Adipocyte (in vitro differentiated cells): ENCODE measurements at regions not wholly inside any gene's neighbourhood (a gene's known extent, or its start where the extent isn't known, plus 50 kb on each side); places are given as distances from the start of the nearest gene placed in this dataset.
"Not testable (repeated sequence)": the region's sequence is repeated elsewhere in the genome, so short reads cannot be mapped to it uniquely, and the experiment has no call there.

ENCODE experiments used
- DNase-seq: peaks from one replicate; pipeline ENCODE4 v3.0.0-alpha.2; 2015; ENCODE audit warnings: low read depth
- H3K27me3 ChIP-seq: replicated peaks from 2 replicates; pipeline ENCODE4 v1.7.0; 2013; ENCODE audit warnings: mild to moderate bottlenecking, low read length, moderate library complexity; ENCODE audit not compliant: control insufficient read depth, insufficient read depth
- H3K36me3 ChIP-seq: 2 replicates; pipeline ENCODE4 v1.7.0; 2013; ENCODE audit warnings: low read length, mild to moderate bottlenecking, moderate library complexity; ENCODE audit not compliant: control insufficient read depth, insufficient read depth, severe bottlenecking
- H3K4me1 ChIP-seq: 2 replicates; pipeline ENCODE4 v1.7.0; 2013; ENCODE audit warnings: mild to moderate bottlenecking, low read length, moderate library complexity; ENCODE audit not compliant: control insufficient read depth, insufficient read depth
- H3K4me3 ChIP-seq: 2 replicates; pipeline ENCODE4 v1.7.0; 2013; ENCODE audit warnings: mild to moderate bottlenecking, low read length, moderate library complexity
- H3K9ac ChIP-seq: 2 replicates; pipeline ENCODE4 v1.7.0; 2013; ENCODE audit warnings: mild to moderate bottlenecking, low read length, moderate library complexity
- H3K9me3 ChIP-seq: 2 replicates; pipeline ENCODE4 v1.7.0; 2013; ENCODE audit warnings: mild to moderate bottlenecking, low read length, moderate library complexity; ENCODE audit not compliant: control insufficient read depth

DNA sequence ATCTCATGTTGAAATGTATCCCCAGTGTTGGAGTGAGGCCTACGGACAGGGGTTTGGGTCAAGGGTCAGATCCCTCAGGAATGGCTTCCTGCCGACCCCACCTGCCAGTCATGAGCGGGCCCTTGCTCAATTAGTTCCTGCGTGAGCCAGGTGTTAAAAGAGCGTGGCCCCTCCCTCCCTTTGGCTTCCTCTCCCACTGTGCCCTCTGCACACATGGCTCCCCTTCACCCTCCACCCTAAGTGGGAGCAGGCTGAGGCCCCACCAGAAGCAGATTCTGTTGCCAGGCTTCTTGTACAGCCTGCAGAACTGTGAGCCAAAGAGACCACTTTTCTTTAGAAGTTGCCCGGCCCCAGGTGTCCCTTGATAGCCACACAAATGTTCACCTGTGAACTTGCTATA lies 193.3 kb downstream of the NPIPB11 start:
- not testable (repeated sequence) for DNase-seq, H3K27me3 ChIP-seq, H3K9ac ChIP-seq, H3K4me3 ChIP-seq, H3K36me3 ChIP-seq, H3K4me1 ChIP-seq, H3K9me3 ChIP-seq

DNA sequence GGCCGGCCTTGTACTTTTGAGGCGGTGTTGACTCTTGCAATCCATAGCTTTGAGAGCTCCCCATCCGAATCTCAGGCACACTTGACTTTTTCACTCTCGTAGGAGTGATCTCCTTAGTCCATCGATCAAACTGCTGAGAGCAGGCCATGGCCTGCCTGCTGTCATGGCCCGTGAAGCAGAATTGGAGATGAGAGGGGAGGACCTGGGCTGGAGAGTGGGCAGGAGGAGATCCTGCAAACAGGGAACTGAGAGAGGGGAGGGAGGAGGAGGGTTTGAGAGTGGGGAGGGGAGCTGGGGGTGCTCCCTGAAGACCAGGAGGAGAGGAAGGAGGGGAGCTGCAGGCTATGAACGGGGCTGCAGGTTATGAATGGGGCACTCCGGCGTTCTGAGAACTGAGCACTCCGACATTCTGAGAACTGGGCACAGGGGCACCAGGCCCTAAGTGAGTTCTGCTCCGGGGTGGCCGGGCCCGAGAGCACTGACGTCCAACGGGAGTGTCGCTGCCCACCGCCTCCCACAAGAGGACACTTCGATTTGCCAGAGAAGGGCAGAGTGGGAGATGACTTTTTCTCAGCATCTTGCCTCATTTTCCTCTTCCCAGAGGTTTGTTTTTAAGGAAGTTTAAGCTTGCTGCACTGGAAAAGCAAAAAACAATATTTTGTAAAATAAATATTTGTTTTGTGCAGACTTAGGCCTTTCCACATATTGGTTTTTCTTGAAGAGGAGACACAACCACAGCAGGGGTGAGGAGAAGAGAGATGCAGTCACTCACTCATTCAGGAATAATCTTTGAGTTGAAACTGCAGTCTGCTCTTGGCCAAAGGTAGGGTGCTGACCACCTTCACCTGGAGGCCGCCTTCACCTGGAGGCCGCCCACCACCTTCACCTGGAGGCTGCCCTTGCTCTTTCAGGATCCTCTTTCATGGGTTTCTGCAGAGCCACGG lies 194.2 kb downstream of the NPIPB11 start:
- DNase-seq, H3K9me3 ChIP-seq, H3K4me3 ChIP-seq, H3K9ac ChIP-seq, H3K27me3 ChIP-seq, H3K4me1 ChIP-seq, H3K36me3 ChIP-seq: not testable (repeated sequence)

DNA sequence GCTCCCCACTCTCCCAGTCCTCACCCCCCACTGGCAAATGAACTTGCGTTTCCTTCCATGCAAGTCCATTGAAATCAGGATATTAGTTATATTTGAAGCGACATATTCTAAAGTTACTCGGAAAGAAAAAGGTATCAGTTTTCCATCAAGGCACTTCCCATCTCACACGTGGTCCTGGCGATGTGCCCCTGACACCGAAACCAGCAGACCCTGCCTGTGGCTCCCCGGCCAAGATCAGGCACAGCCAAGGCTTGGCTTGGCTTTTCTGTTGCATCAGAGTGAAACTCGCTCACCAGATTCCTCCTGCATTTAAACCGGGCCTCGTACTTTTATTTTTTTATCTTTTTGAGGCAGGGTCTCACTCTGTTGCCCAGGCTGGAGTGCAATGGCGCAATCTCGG lies 195.1 kb downstream of the NPIPB11 start:
- not testable (repeated sequence) for H3K9ac ChIP-seq, H3K9me3 ChIP-seq, H3K27me3 ChIP-seq, DNase-seq, H3K36me3 ChIP-seq, H3K4me1 ChIP-seq, H3K4me3 ChIP-seq

DNA sequence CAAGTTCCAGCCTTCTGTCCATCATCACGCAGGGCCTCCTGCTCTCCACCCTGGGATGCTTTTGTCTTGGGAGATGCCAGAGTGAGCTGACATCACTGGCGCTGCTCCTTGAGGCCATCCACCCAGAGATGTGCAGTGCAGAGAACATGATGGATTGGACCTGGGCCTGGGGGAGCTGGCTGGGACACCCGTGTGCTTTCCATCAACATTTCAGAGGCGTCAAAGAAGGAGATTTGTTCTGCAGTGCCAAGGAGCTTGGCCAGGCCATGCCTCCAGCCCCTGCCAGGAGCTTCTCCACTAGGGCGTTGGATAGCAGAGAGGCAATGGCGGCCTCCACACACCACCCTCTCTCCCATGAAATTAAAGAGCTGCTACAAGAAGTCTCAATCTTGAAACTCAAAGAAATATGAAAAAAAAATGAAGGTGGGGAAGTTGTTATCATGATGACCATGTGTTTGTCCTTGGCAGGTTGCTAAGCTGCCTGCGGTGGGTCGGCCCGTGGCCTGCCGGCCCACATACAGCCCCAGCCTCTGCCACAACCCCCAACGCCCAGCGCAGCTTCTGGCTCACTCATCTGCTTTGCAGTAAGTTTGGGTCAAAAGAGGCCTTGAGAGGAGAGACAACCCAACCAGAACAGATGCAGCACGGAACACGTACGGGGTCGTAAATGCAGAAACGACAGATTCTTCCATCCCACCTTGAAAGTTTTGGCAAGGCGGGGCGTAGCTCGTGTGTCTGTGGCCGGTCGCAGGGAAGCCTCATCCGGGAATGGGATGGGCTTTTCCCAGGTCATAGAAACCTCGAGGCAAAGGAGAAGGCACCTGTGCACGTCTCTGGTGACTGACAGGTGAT lies 196.0 kb downstream of the NPIPB11 start:
- DNase-seq, H3K9me3 ChIP-seq: not testable (repeated sequence)

DNA sequence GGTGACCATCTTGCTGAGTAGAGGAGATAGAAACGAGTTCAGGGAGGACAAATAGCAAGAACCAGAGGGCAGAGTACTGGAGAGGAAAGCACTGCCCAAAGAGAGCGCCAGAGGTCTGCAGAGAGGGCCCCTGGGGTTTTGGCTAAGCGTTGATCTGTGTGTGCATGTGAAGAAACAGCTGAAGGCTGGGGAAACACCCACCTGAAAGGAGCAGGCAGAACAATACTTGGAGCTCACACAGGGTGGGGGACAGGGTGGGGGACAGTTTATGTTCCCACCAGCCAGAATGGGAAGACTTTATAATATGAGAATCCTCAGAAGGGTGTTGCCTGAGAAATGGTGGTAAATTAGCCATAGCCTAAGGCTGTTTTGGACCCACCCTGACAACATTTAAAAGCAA lies 200.4 kb downstream of the NPIPB11 start:
- not testable (repeated sequence) for H3K27me3 ChIP-seq, H3K4me3 ChIP-seq, H3K9me3 ChIP-seq, H3K36me3 ChIP-seq, DNase-seq, H3K9ac ChIP-seq
- peaks cover 15% of the 10 kb centered on the region for H3K4me1 ChIP-seq

More for the DNA sequence above, 196.0 kb downstream of the NPIPB11 start:
- not testable (repeated sequence) for H3K4me3 ChIP-seq, H3K9ac ChIP-seq, H3K4me1 ChIP-seq, H3K36me3 ChIP-seq, H3K27me3 ChIP-seq

DNA sequence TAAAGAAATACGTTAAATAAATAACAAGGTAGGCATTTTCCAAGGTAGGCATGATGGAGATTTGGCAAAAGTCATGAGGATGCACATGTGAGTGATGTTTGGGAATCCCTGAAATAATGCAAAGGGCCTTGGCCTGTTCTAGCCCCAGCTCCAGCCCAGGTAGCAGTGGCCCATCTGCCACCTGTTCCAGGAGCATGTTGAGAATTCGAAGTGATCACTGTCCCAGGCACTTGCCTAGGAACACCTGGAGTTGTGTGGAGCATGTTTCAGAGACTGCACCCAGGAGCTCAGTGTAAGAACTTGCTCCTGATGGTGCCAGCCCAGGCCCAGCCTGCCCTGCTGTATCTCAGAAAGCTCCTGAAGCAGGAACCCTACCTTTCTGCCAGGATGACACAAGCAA lies 201.4 kb downstream of the NPIPB11 start:
- H3K9ac ChIP-seq, H3K27me3 ChIP-seq, H3K9me3 ChIP-seq: not testable (repeated sequence)

DNA sequence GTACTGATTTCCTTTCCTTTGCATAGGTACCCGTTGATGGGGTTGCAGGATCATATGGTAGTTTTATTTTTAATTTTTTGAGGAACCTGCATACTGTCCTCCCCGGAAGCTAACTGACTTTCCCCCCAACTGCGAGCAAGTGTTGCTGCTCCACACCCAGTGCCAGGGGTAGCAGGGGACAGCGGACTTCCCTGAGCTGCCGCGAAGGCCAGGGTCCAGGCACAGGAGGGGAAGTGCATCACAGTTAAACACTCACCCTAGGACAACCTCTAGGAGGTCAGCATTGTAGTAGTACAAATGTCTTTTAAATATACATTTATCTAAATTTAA lies 201.7 kb downstream of the NPIPB11 start:
- no peaks in the 10 kb centered on the region for H3K9me3 ChIP-seq
- no peak overlapping the region for H3K9ac ChIP-seq
- DNase-seq, result no peak
- H3K27me3 ChIP-seq, result no peaks in the 10 kb centered on the region
- peaks cover 19% of the 10 kb centered on the region for H3K4me1 ChIP-seq
- no peak overlapping the region for H3K4me3 ChIP-seq
- H3K36me3 ChIP-seq, result no peaks in the 10 kb centered on the region

More for the DNA sequence above, 201.4 kb downstream of the NPIPB11 start:
- H3K36me3 ChIP-seq, H3K4me3 ChIP-seq, DNase-seq: not testable (repeated sequence)
- H3K4me1 ChIP-seq, result peaks cover 19% of the 10 kb centered on the region

DNA sequence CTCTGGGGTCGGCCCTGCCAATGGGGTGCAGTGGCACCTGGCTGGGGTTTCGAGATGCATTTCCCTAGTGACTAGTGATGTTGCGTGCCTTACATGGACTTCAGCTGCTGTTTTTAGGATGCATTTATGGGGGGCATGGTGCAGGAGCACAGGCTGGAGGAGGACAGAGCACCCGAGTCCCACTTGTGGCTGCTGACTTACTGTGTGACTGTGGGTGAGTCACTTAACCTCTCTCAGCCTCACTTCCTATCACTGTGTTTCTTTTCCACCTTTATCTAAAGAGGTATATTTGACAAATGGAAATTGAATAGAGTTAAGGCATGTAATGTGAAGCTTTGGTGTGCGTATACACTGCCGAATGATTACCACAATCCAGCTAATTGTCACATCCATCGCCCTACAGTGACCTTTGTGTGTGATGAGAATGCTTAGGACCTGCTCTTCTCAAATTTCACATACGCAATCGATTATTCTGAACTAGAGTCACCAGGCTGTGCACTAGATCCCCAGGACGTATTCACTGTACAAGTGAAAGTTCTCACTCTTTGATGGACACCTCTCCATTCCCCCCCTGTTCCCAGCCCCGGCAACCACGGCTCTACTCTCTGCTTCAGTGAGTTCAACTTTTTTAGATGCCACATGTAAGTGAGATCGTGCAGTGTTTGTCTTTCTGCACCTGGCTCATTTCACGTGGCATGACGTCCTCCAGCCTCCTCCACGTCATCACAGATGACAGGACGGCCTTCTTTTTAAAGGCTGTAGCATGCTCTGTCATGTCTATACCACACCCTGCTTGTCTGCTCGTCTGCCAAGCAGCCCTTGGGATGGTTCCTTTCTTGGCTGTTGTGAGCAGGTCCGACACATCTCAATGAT lies 202.3 kb downstream of the NPIPB11 start:
- H3K36me3 ChIP-seq, H3K9ac ChIP-seq, H3K4me3 ChIP-seq, H3K27me3 ChIP-seq, H3K9me3 ChIP-seq, DNase-seq: not testable (repeated sequence)
- H3K4me1 ChIP-seq, result peaks cover 22% of the 10 kb centered on the region

DNA sequence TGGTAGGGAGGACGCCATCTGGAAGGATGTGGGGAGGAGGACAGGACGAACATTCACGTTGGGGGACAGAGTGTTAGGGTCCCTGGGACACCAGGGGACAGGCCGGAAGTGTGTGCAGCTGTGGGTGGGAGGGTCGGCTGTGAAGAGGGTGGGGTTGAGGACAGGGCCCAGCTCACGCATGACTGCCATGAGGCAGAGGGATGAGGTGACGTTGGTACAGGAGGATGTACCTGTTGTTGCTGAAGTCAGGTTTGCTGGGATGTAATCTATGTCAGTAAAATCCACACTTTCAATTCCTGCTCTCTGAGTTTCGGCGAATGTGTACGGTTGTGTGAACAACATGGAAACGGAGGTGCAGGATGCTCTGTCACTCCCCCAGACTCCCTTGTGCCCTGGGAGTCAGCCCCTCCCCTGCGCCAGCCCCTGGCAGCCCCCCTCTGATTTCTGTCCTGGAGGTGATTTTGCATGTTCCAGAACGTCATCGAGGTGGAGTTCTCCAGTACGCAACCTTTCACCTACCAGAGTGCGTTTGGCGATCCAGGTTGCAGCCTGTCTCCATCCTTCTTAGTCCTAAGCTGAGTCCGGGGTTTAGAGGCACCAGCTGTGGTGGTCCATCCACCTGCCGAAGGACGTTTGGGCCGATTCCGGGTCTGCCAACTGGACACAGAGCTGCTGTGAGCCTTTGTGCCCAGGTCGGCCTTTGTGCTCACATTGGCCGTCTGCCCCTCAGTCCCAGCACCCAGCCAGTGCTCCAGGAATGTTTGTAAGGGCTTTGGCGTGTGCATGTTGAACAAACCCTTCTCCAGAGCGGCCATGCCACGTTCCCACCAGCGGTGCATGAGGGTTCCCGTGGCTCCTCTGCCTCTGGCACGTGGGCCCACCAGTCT lies 203.2 kb downstream of the NPIPB11 start:
- H3K4me1 ChIP-seq, result peaks cover 27% of the 10 kb centered on the region
- not testable (repeated sequence) for H3K27me3 ChIP-seq, H3K36me3 ChIP-seq, H3K4me3 ChIP-seq, H3K9ac ChIP-seq, DNase-seq, H3K9me3 ChIP-seq

DNA sequence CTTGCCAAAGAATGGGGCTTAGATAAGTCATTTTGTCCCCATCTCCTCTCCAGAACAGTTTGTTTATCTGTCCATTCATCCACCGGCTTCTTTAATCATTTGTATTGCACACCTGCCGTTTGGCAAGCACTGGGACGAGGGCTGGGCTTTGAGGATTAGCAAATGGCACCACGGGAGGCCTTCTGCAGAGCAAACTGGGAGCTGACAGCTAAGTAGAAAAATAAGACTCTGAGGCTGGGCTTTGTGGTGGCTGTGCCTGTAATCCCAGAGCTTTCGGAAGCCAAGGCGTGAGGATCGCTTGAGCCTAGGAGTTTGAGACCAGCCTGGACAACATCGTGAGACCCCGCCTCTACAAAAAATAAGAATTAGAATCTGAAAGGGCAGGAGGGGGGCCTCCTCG lies 203.9 kb downstream of the NPIPB11 start:
- H3K4me1 ChIP-seq, result peaks cover 27% of the 10 kb centered on the region
- H3K36me3 ChIP-seq, H3K9me3 ChIP-seq, H3K4me3 ChIP-seq, H3K9ac ChIP-seq, H3K27me3 ChIP-seq, DNase-seq: not testable (repeated sequence)
